ENCODE measurements at regions not wholly inside any gene's neighbourhood (a gene's known extent, or its start where the extent isn't known, plus 50 kb on each side); places are given as distances from the start of the nearest gene placed in this dataset.

- no peak for TF ChIP-seq EZH2 (IDR thresholded peaks at IDR 0.05; ENCODE audit: low read length)
- no peak for TF ChIP-seq CTCF (optimal IDR thresholded peaks at IDR 0.05 in 1 of 3, IDR thresholded peaks at IDR 0.05 in 1 of 3, conservative IDR thresholded peaks at IDR 0.05 in 1 of 3; ENCODE audit: extremely low read depth in 1 of 3, insufficient read depth in 2 of 3, low read length in 3 of 3)
These were observed 245.7 kb upstream of the JUN start for GRCh38 chr1:59029411-59030167.
